ENCODE measurements at regions not wholly inside any gene's neighbourhood (a gene's known extent, or its start where the extent isn't known, plus 50 kb on each side); places are given as distances from the start of the nearest gene placed in this dataset.
A peak's percentile ranks its signal among the peaks of the same experiment; 100 is the strongest.

- no peaks in the 10 kb centered on the region for H3K36me3 Mint-ChIP-seq (ENCODE audit: low read depth)
- H3K4me1 Mint-ChIP-seq (ENCODE audit: low read depth): no peaks in the 10 kb centered on the region
- H3K27ac Mint-ChIP-seq: no peak overlapping the region
- DNase-seq: peak; percentile 6
- no peak overlapping the region for H3K4me3 Mint-ChIP-seq
- peaks cover 12% of the 10 kb centered on the region for H3K27me3 Mint-ChIP-seq
- no peaks in the 10 kb centered on the region for H3K9me3 Mint-ChIP-seq
Observed at GRCh38 chr9:135332979-135333748, 146.4 kb upstream of the PPP1R26 start.

- no peak overlapping the region for H3K4me3 Mint-ChIP-seq
- H3K9me3 Mint-ChIP-seq: no peaks in the 10 kb centered on the region
- peaks cover 10% of the 10 kb centered on the region for H3K27me3 Mint-ChIP-seq
- no peaks in the 10 kb centered on the region for H3K4me1 Mint-ChIP-seq (ENCODE audit: low read depth)
- no peak overlapping the region for H3K27ac Mint-ChIP-seq
- H3K36me3 Mint-ChIP-seq (ENCODE audit: low read depth): no peaks in the 10 kb centered on the region
- DNase-seq: peak; percentile 1
Observed at GRCh38 chr9:135334953-135335460, 144.6 kb upstream of the PPP1R26 start.

GRCh38 chr9:135335691-135336181, 143.8 kb upstream of the PPP1R26 start:
- no peak for DNase-seq
- no peaks in the 10 kb centered on the region for H3K4me1 Mint-ChIP-seq (ENCODE audit: low read depth)
- peaks cover 15% of the 10 kb centered on the region for H3K27me3 Mint-ChIP-seq
- no peaks in the 10 kb centered on the region for H3K9me3 Mint-ChIP-seq
- no peaks in the 10 kb centered on the region for H3K36me3 Mint-ChIP-seq (ENCODE audit: low read depth)
- no peak overlapping the region for H3K4me3 Mint-ChIP-seq
- H3K27ac Mint-ChIP-seq: no peak overlapping the region

GRCh38 chr9:135336722-135337527, 142.7 kb upstream of the PPP1R26 start:
- peaks cover 11% of the 10 kb centered on the region for H3K27me3 Mint-ChIP-seq
- no peak overlapping the region for H3K4me3 Mint-ChIP-seq
- H3K27ac Mint-ChIP-seq: no peak overlapping the region
- peak; percentile 7 for DNase-seq
- H3K36me3 Mint-ChIP-seq (ENCODE audit: low read depth): no peaks in the 10 kb centered on the region
- no peaks in the 10 kb centered on the region for H3K4me1 Mint-ChIP-seq (ENCODE audit: low read depth)
- H3K9me3 Mint-ChIP-seq: no peaks in the 10 kb centered on the region

- Mint-ChIP-seq H3K27me3 (peaks cover 17% of the 10 kb centered on the region), H3K27ac (no peak overlapping the region), H3K4me3 (no peak overlapping the region), H3K36me3 (ENCODE audit: low read depth) (no peaks in the 10 kb centered on the region), H3K9me3 (no peaks in the 10 kb centered on the region), H3K4me1 (ENCODE audit: low read depth) (no peaks in the 10 kb centered on the region)
- peak; percentile 11 for DNase-seq
Observed at GRCh38 chr9:135338546-135338945, 141.0 kb upstream of the PPP1R26 start.

GRCh38 chr9:135339378-135339973, 140.1 kb upstream of the PPP1R26 start:
- Mint-ChIP-seq H3K36me3 (ENCODE audit: low read depth) (no peaks in the 10 kb centered on the region), H3K4me3 (no peak overlapping the region), H3K27ac (no peak overlapping the region), H3K4me1 (ENCODE audit: low read depth) (no peaks in the 10 kb centered on the region), H3K9me3 (no peaks in the 10 kb centered on the region), H3K27me3 (peaks cover 25% of the 10 kb centered on the region)
- DNase-seq: peak; percentile 15

- no peak overlapping the region for H3K27ac Mint-ChIP-seq
- H3K27me3 Mint-ChIP-seq: peaks cover 33% of the 10 kb centered on the region
- no peaks in the 10 kb centered on the region for H3K4me1 Mint-ChIP-seq (ENCODE audit: low read depth)
- no peak overlapping the region for H3K4me3 Mint-ChIP-seq
- no peaks in the 10 kb centered on the region for H3K9me3 Mint-ChIP-seq
- H3K36me3 Mint-ChIP-seq (ENCODE audit: low read depth): no peaks in the 10 kb centered on the region
- no peak for DNase-seq
Observed at GRCh38 chr9:135340143-135340655, 139.4 kb upstream of the PPP1R26 start.

GRCh38 chr9:135340726-135341475, 138.7 kb upstream of the PPP1R26 start:
- no peak for DNase-seq
- Mint-ChIP-seq H3K27ac (no peak overlapping the region), H3K4me1 (ENCODE audit: low read depth) (no peaks in the 10 kb centered on the region), H3K9me3 (no peaks in the 10 kb centered on the region), H3K27me3 (peaks cover 37% of the 10 kb centered on the region), H3K36me3 (ENCODE audit: low read depth) (no peaks in the 10 kb centered on the region), H3K4me3 (no peak overlapping the region)

- DNase-seq: no peak
- no peak overlapping the region for H3K27ac Mint-ChIP-seq
- H3K27me3 Mint-ChIP-seq: peaks cover 37% of the 10 kb centered on the region
- no peaks in the 10 kb centered on the region for H3K36me3 Mint-ChIP-seq (ENCODE audit: low read depth)
- no peaks in the 10 kb centered on the region for H3K9me3 Mint-ChIP-seq
- no peaks in the 10 kb centered on the region for H3K4me1 Mint-ChIP-seq (ENCODE audit: low read depth)
- no peak overlapping the region for H3K4me3 Mint-ChIP-seq
Observed at GRCh38 chr9:135341612-135342169, 137.9 kb upstream of the PPP1R26 start.

GRCh38 chr9:135342206-135343130, 137.1 kb upstream of the PPP1R26 start:
- H3K4me3 Mint-ChIP-seq: no peak overlapping the region
- DNase-seq: no peak
- no peak overlapping the region for H3K27ac Mint-ChIP-seq
- no peaks in the 10 kb centered on the region for H3K36me3 Mint-ChIP-seq (ENCODE audit: low read depth)
- peaks cover 42% of the 10 kb centered on the region for H3K27me3 Mint-ChIP-seq
- no peaks in the 10 kb centered on the region for H3K4me1 Mint-ChIP-seq (ENCODE audit: low read depth)
- H3K9me3 Mint-ChIP-seq: no peaks in the 10 kb centered on the region

GRCh38 chr9:135343136-135343535, 136.4 kb upstream of the PPP1R26 start:
- H3K27me3 Mint-ChIP-seq: peaks cover 46% of the 10 kb centered on the region
- H3K36me3 Mint-ChIP-seq (ENCODE audit: low read depth): no peaks in the 10 kb centered on the region
- DNase-seq: no peak
- H3K27ac Mint-ChIP-seq: no peak overlapping the region
- H3K4me1 Mint-ChIP-seq (ENCODE audit: low read depth): no peaks in the 10 kb centered on the region
- no peaks in the 10 kb centered on the region for H3K9me3 Mint-ChIP-seq
- H3K4me3 Mint-ChIP-seq: no peak overlapping the region

GRCh38 chr9:135343837-135344522, 135.6 kb upstream of the PPP1R26 start:
- DNase-seq: peak; percentile 63
- H3K36me3 Mint-ChIP-seq (ENCODE audit: low read depth): no peaks in the 10 kb centered on the region
- H3K4me1 Mint-ChIP-seq (ENCODE audit: low read depth): no peaks in the 10 kb centered on the region
- H3K27me3 Mint-ChIP-seq: peaks cover 44% of the 10 kb centered on the region
- H3K4me3 Mint-ChIP-seq: no peak overlapping the region
- H3K9me3 Mint-ChIP-seq: no peaks in the 10 kb centered on the region
- no peak overlapping the region for H3K27ac Mint-ChIP-seq
